ENCODE measurements at regions not wholly inside any gene's neighbourhood (a gene's known extent, or its start where the extent isn't known, plus 50 kb on each side); places are given as distances from the start of the nearest gene placed in this dataset.

DNA sequence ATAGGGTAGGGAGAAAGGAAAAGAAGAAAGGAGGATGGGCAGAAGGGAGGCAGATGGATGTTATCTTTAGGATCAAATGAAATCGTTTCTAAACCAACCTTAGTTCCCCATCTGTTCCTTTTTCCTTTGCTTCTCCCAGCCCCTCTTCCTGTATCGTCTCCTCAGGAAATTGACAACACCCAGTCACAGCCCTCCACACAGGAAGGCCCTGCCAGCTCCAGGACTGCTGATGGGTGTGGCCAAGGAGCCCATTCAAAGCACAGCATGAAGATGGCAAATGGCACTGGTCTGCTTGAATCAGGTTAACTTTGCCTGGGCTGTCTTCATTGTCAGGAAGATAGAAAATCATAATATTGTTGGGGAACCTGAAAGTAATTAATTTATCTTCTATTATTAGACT is 164.8 kb downstream of the C11orf87 start:
- H3K36me3 ChIP-seq (replicated peaks; ENCODE audit: insufficient read depth, low read length): no peaks in the 10 kb centered on the region
- H3K9ac ChIP-seq (ENCODE audit: low read length): no peak overlapping the region
- H2AFZ ChIP-seq (ENCODE audit: low read length): no peak overlapping the region
- H3F3A ChIP-seq (ENCODE audit: insufficient read depth, low read length): no peaks in the 10 kb centered on the region
- TF ChIP-seq, protein P1, sequence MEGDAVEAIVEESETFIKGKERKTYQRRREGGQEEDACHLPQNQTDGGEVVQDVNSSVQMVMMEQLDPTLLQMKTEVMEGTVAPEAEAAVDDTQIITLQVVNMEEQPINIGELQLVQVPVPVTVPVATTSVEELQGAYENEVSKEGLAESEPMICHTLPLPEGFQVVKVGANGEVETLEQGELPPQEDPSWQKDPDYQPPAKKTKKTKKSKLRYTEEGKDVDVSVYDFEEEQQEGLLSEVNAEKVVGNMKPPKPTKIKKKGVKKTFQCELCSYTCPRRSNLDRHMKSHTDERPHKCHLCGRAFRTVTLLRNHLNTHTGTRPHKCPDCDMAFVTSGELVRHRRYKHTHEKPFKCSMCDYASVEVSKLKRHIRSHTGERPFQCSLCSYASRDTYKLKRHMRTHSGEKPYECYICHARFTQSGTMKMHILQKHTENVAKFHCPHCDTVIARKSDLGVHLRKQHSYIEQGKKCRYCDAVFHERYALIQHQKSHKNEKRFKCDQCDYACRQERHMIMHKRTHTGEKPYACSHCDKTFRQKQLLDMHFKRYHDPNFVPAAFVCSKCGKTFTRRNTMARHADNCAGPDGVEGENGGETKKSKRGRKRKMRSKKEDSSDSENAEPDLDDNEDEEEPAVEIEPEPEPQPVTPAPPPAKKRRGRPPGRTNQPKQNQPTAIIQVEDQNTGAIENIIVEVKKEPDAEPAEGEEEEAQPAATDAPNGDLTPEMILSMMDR (IDR thresholded peaks at IDR 0.05; ENCODE audit: low read length): no peak
- TF ChIP-seq EZH2 (optimal IDR thresholded peaks at IDR 0.05; ENCODE audit: low read depth, low read length) (no peak), EZH2phosphoT487 (IDR thresholded peaks at IDR 0.05; ENCODE audit: low read length) (no peak)
- no peaks in the 10 kb centered on the region for H4K20me1 ChIP-seq (ENCODE audit: insufficient read depth, low read length)
- no peak overlapping the region for H3K4me2 ChIP-seq (ENCODE audit: low read depth, low read length)
- no peak for DNase-seq
- H3K4me3 ChIP-seq (ENCODE audit: low read length): no peak overlapping the region
- H3K27me3 ChIP-seq (replicated peaks; ENCODE audit: insufficient read depth, low read length): no peaks in the 10 kb centered on the region
- H3K27ac ChIP-seq (ENCODE audit: low read length): no peak overlapping the region
- no peaks in the 10 kb centered on the region for H3K79me2 ChIP-seq (ENCODE audit: low read length)
- no peaks in the 10 kb centered on the region for H3K9me3 ChIP-seq (replicated peaks; ENCODE audit: insufficient read depth, low read length)
- H3K9me2 ChIP-seq (replicated peaks; ENCODE audit: insufficient read depth, low read length): no peaks in the 10 kb centered on the region
- H3K4me1 ChIP-seq (ENCODE audit: low read length): no peaks in the 10 kb centered on the region

- Histone ChIP-seq H3F3A (ENCODE audit: insufficient read depth, low read length) (no peaks in the 10 kb centered on the region), H3K9me3 (replicated peaks; ENCODE audit: insufficient read depth, low read length) (no peaks in the 10 kb centered on the region), H3K4me3 (ENCODE audit: low read length) (no peak overlapping the region), H3K27me3 (replicated peaks; ENCODE audit: insufficient read depth, low read length) (no peaks in the 10 kb centered on the region), H3K9ac (ENCODE audit: low read length) (no peak overlapping the region), H4K20me1 (ENCODE audit: insufficient read depth, low read length) (no peaks in the 10 kb centered on the region), H3K9me2 (replicated peaks; ENCODE audit: insufficient read depth, low read length) (no peaks in the 10 kb centered on the region), H3K4me1 (ENCODE audit: low read length) (no peaks in the 10 kb centered on the region), H3K27ac (ENCODE audit: low read length) (no peak overlapping the region), H3K4me2 (ENCODE audit: low read depth, low read length) (no peak overlapping the region), H2AFZ (ENCODE audit: low read length) (no peak overlapping the region), H3K36me3 (replicated peaks; ENCODE audit: insufficient read depth, low read length) (no peaks in the 10 kb centered on the region), H3K79me2 (ENCODE audit: low read length) (no peaks in the 10 kb centered on the region)
- no peak for DNase-seq
- TF ChIP-seq EZH2 (optimal IDR thresholded peaks at IDR 0.05; ENCODE audit: low read depth, low read length): no peak
Observed at GRCh38 chr11:109590782-109591181, 168.8 kb downstream of the C11orf87 start.

DNA sequence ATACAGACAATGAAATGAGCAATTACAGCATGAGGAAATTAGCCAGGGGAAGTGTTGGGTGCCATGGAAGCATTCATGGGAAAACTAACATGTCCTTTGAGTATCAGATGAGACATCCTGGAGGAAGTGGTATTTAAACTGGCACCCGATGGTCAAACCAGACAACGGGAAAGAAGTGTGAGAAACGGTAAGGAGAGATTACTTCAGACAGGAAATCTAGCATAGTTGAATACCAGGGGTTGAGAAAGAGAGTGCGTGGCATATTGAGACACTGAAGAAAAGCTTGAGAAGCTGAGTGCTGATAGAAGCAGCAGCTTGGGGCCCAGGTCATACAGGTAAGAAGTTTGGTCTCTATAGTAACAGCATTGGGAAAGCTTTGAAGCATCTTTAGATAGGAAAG is 175.3 kb downstream of the C11orf87 start:
- no peaks in the 10 kb centered on the region for H3K4me1 ChIP-seq (ENCODE audit: low read length)
- no peak overlapping the region for H3K4me2 ChIP-seq (ENCODE audit: low read depth, low read length)
- H3K4me3 ChIP-seq (ENCODE audit: low read length): no peak overlapping the region
- H3K27ac ChIP-seq (ENCODE audit: low read length): no peak overlapping the region
- H3K9ac ChIP-seq (ENCODE audit: low read length): no peak overlapping the region
- no peaks in the 10 kb centered on the region for H3K9me3 ChIP-seq (replicated peaks; ENCODE audit: insufficient read depth, low read length)
- no peaks in the 10 kb centered on the region for H3K79me2 ChIP-seq (ENCODE audit: low read length)
- H3F3A ChIP-seq (ENCODE audit: insufficient read depth, low read length): no peaks in the 10 kb centered on the region
- H2AFZ ChIP-seq (ENCODE audit: low read length): no peak overlapping the region
- H3K9me2 ChIP-seq (replicated peaks; ENCODE audit: insufficient read depth, low read length): no peaks in the 10 kb centered on the region
- no peaks in the 10 kb centered on the region for H3K27me3 ChIP-seq (replicated peaks; ENCODE audit: insufficient read depth, low read length)
- no peak for DNase-seq
- TF ChIP-seq EZH2 (optimal IDR thresholded peaks at IDR 0.05; ENCODE audit: low read depth, low read length): no peak
- no peak for TF ChIP-seq EZH2phosphoT487 (IDR thresholded peaks at IDR 0.05; ENCODE audit: low read length)
- TF ChIP-seq, protein P1 (IDR thresholded peaks at IDR 0.05; ENCODE audit: low read length): no peak
- no peaks in the 10 kb centered on the region for H4K20me1 ChIP-seq (ENCODE audit: insufficient read depth, low read length)
- no peaks in the 10 kb centered on the region for H3K36me3 ChIP-seq (replicated peaks; ENCODE audit: insufficient read depth, low read length)

GRCh38 chr11:109604481-109605400 is 182.8 kb downstream of the C11orf87 start:
- H3K4me1 ChIP-seq (ENCODE audit: low read length): no peaks in the 10 kb centered on the region
- H4K20me1 ChIP-seq (ENCODE audit: insufficient read depth, low read length): no peaks in the 10 kb centered on the region
- no peak overlapping the region for H3K9ac ChIP-seq (ENCODE audit: low read length)
- H3K4me2 ChIP-seq (ENCODE audit: low read depth, low read length): no peak overlapping the region
- H3F3A ChIP-seq (ENCODE audit: insufficient read depth, low read length): no peaks in the 10 kb centered on the region
- no peaks in the 10 kb centered on the region for H3K9me2 ChIP-seq (replicated peaks; ENCODE audit: insufficient read depth, low read length)
- H3K27me3 ChIP-seq (replicated peaks; ENCODE audit: insufficient read depth, low read length): no peaks in the 10 kb centered on the region
- no peak for DNase-seq
- no peak overlapping the region for H2AFZ ChIP-seq (ENCODE audit: low read length)
- no peak overlapping the region for H3K4me3 ChIP-seq (ENCODE audit: low read length)
- no peak overlapping the region for H3K27ac ChIP-seq (ENCODE audit: low read length)
- H3K36me3 ChIP-seq (replicated peaks; ENCODE audit: insufficient read depth, low read length): no peaks in the 10 kb centered on the region
- no peaks in the 10 kb centered on the region for H3K79me2 ChIP-seq (ENCODE audit: low read length)
- no peaks in the 10 kb centered on the region for H3K9me3 ChIP-seq (replicated peaks; ENCODE audit: insufficient read depth, low read length)
- TF ChIP-seq, protein P1 (IDR thresholded peaks at IDR 0.05; ENCODE audit: low read length): no peak
- TF ChIP-seq EZH2phosphoT487 (IDR thresholded peaks at IDR 0.05; ENCODE audit: low read length) (no peak), EZH2 (optimal IDR thresholded peaks at IDR 0.05; ENCODE audit: low read depth, low read length) (no peak)
